CD14-positive monocyte (primary cell): ENCODE measurements at regions not wholly inside any gene's neighbourhood (a gene's known extent, or its start where the extent isn't known, plus 50 kb on each side); places are given as distances from the start of the nearest gene placed in this dataset.

Experiments
- DNase-seq, 3 donors: peaks; one replicate each; pipeline ENCODE4 v3.0.0-alpha.2; 2011 to 2022
- H2AFZ ChIP-seq: 2 replicates; pipeline ENCODE4 v1.6.0; 2012; ENCODE audit warnings: mild to moderate bottlenecking, low read depth, low read length, inconsistent platforms; ENCODE audit not compliant: insufficient read depth, poor library complexity, severe bottlenecking
- H3K27ac ChIP-seq, 2 donors: 1 replicate in 1 of 2; 2 replicates in 1 of 2; pipeline ENCODE4 v1.5.1; 2012 to 2013; ENCODE audit warnings: low read length in 2 of 2, control low read depth in 1 of 2, inconsistent platforms in 1 of 2, low read depth in 1 of 2, mild to moderate bottlenecking in 1 of 2
- H3K27me3 ChIP-seq, 2 donors: one replicate each; pipeline versions ENCODE4 v1.6.0 to v1.6.1; 2011 to 2013; ENCODE audit warnings: low read length in 2 of 2; ENCODE audit not compliant: control insufficient read depth in 2 of 2, insufficient read depth in 2 of 2
- H3K36me3 ChIP-seq, 2 donors: replicated peaks in 1 of 2; 1 replicate in 1 of 2; 2 replicates in 1 of 2; pipeline versions ENCODE4 v1.5.1 to v1.6.1; 2012 to 2013; ENCODE audit warnings: low read length in 2 of 2, control low read depth in 1 of 2, inconsistent platforms in 1 of 2, mild to moderate bottlenecking in 1 of 2; ENCODE audit not compliant: insufficient read depth in 2 of 2, control insufficient read depth in 1 of 2
- H3K4me1 ChIP-seq, 2 donors: 1 replicate in 1 of 2; 2 replicates in 1 of 2; pipeline versions ENCODE4 v1.5.1 to v1.6.1; 2012 to 2013; ENCODE audit warnings: low read length in 2 of 2, control low read depth in 1 of 2, inconsistent platforms in 1 of 2, mild to moderate bottlenecking in 1 of 2, moderate library complexity in 1 of 2; ENCODE audit not compliant: insufficient read depth in 2 of 2, control insufficient read depth in 1 of 2
- H3K4me2 ChIP-seq: replicated peaks from 2 replicates; pipeline ENCODE3; 2012; ENCODE audit warnings: low read length, moderate library complexity, mild to moderate bottlenecking; ENCODE audit not compliant: poor library complexity, severe bottlenecking; ENCODE audit errors: extremely low read depth
- H3K4me3 ChIP-seq, 3 experiments: fragments of 200-600 bp in 1 of 3; sonication (generic) in 1 of 3; replicated peaks in 1 of 3; 1 replicate in 2 of 3; 2 replicates in 1 of 3; pipeline ENCODE4 v1.5.1; 2011 to 2013; ENCODE audit warnings: low read length in 3 of 3, mild to moderate bottlenecking in 3 of 3, control low read depth in 2 of 3, low read depth in 2 of 3, inconsistent platforms in 1 of 3, moderate library complexity in 1 of 3
- H3K79me2 ChIP-seq: 2 replicates; pipeline ENCODE4 v1.6.0; 2012; ENCODE audit warnings: mild to moderate bottlenecking, control low read depth, inconsistent platforms, low read length, moderate library complexity; ENCODE audit not compliant: insufficient read depth
- H3K9ac ChIP-seq: 2 replicates; pipeline ENCODE4 v1.6.0; 2017; ENCODE audit warnings: low read length, mild to moderate bottlenecking; ENCODE audit not compliant: insufficient read depth, poor library complexity, severe bottlenecking
- H3K9me3 ChIP-seq, 2 donors: replicated peaks in 1 of 2; 1 replicate in 1 of 2; 2 replicates in 1 of 2; pipeline versions ENCODE4 v1.5.1 to v1.6.1; 2012 to 2013; ENCODE audit warnings: low read length in 2 of 2, control low read depth in 1 of 2; ENCODE audit not compliant: control insufficient read depth in 1 of 2, insufficient read depth in 1 of 2
- H4K20me1 ChIP-seq: 2 replicates; pipeline ENCODE4 v1.6.0; 2012; ENCODE audit warnings: mild to moderate bottlenecking, low read length, control low read depth, moderate library complexity; ENCODE audit not compliant: insufficient read depth
- H3K27ac Mint-ChIP-seq, 7 donors: one replicate each; pipeline ENCODE4 v1.8.0; 2020; ENCODE audit warnings: mild to moderate bottlenecking in 7 of 7, mixed read lengths in 7 of 7, moderate library complexity in 6 of 7, inconsistent platforms in 2 of 7
- H3K27me3 Mint-ChIP-seq, 3 donors: one replicate each; pipeline ENCODE4 v1.8.0; 2021 to 2022; ENCODE audit warnings: low read depth in 3 of 3, mild to moderate bottlenecking in 3 of 3, mixed read lengths in 3 of 3, moderate library complexity in 3 of 3, inconsistent platforms in 1 of 3
- H3K36me3 Mint-ChIP-seq, 2 donors: one replicate each; pipeline ENCODE4 v1.8.0; 2020; ENCODE audit warnings: mixed read lengths in 2 of 2, inconsistent platforms in 1 of 2, mild to moderate bottlenecking in 1 of 2
- H3K4me1 Mint-ChIP-seq: one replicate; pipeline ENCODE4 v1.8.0; 2020; ENCODE audit warnings: mild to moderate bottlenecking, mixed read lengths
- H3K4me3 Mint-ChIP-seq, 2 donors: one replicate each; pipeline ENCODE4 v1.8.0; 2020; ENCODE audit warnings: mild to moderate bottlenecking in 2 of 2, mixed read lengths in 2 of 2, moderate library complexity in 1 of 2
- H3K9me3 Mint-ChIP-seq, 7 donors: one replicate each; pipeline ENCODE4 v1.8.0; 2020 to 2022; ENCODE audit warnings: mixed read lengths in 7 of 7, mild to moderate bottlenecking in 6 of 7, moderate library complexity in 6 of 7, inconsistent platforms in 2 of 7
- CTCF ChIP-seq: fragments of 200-600 bp; IDR thresholded peaks from one replicate; pipeline ENCODE4 v1.8.0; 2022; ENCODE audit warnings: antibody characterized with exemption, mild to moderate bottlenecking
- WGBS: methylation state at CpG from one replicate; pipeline ENCODE4 v1.1.5; 2013; ENCODE audit warnings: missing lambda C conversion rate; ENCODE audit not compliant: insufficient coverage; 5-methylcytosine and 5-hydroxymethylcytosine counted together
- intact Hi-C, 2 donors: fragments of 100-400 bp; cut with micrococcal nuclease; formaldehyde crosslinking; loops; one replicate each; pipeline versions ENCODE4 v1.15.0 to v1.15.1; 2023

GRCh38 chr2:186427970-186428369 is 58.1 kb upstream of the ZC3H15 start:
- Mint-ChIP-seq H3K9me3 (peaks cover 0 to 6% (median 2%) of the 10 kb centered on the region in 7 donors), H3K27ac (no peak overlapping the region), H3K4me3 (no peak overlapping the region), H3K4me1 (peaks cover 3% of the 10 kb centered on the region), H3K36me3 (no peaks in the 10 kb centered on the region), H3K27me3 (no peaks in the 10 kb centered on the region)
- Histone ChIP-seq H3K9ac (no peak overlapping the region), H3K4me3 (no peak overlapping the region), H3K27ac (no peak overlapping the region), H3K4me1 (no peaks in the 10 kb centered on the region), H3K4me2 (no peak overlapping the region), H3K9me3 (no peaks in the 10 kb centered on the region), H2AFZ (no peak overlapping the region), H3K79me2 (no peaks in the 10 kb centered on the region), H3K27me3 (no peaks in the 10 kb centered on the region), H4K20me1 (no peaks in the 10 kb centered on the region), H3K36me3 (no peaks in the 10 kb centered on the region)
- 71% methylated on average over 1 of the region's 2 CpGs for WGBS
- no peak for DNase-seq
- intact Hi-C loops, result no loop called here
- no peak for TF ChIP-seq CTCF

GRCh38 chr2:186429104-186429503 is 57.0 kb upstream of the ZC3H15 start:
- H3K27me3 ChIP-seq, result no peaks in the 10 kb centered on the region

More at GRCh38 chr2:186429104-186429503, 57.0 kb upstream of the ZC3H15 start:
- H3K9ac ChIP-seq, result no peak overlapping the region
- H3K4me1 ChIP-seq, result no peaks in the 10 kb centered on the region
- H3K36me3 Mint-ChIP-seq, result no peaks in the 10 kb centered on the region
- H3K27ac ChIP-seq, result no peak overlapping the region
- no peaks in the 10 kb centered on the region for H3K36me3 ChIP-seq
- H3K9me3 ChIP-seq, result no peaks in the 10 kb centered on the region
- H3K4me3 ChIP-seq, result no peak overlapping the region
- H3K79me2 ChIP-seq, result no peaks in the 10 kb centered on the region
- H3K4me2 ChIP-seq, result no peak overlapping the region
- intact Hi-C loops, result no loop called here
- H3K27me3 Mint-ChIP-seq, result no peaks in the 10 kb centered on the region
- no peak for TF ChIP-seq CTCF
- no peak overlapping the region for H2AFZ ChIP-seq
- no peak for DNase-seq
- H3K27ac Mint-ChIP-seq, result no peak overlapping the region
- H4K20me1 ChIP-seq, result no peaks in the 10 kb centered on the region
- H3K9me3 Mint-ChIP-seq, result peaks cover 0 to 10% (median 2%) of the 10 kb centered on the region in 7 donors
- peaks cover 3% of the 10 kb centered on the region for H3K4me1 Mint-ChIP-seq
- no peak overlapping the region for H3K4me3 Mint-ChIP-seq
